HG03066 (cell line): ENCODE measurements at regions not wholly inside any gene's neighbourhood (a gene's known extent, or its start where the extent isn't known, plus 50 kb on each side); places are given as distances from the start of the nearest gene placed in this dataset.
"Not testable (repeated sequence)": the region's sequence is repeated elsewhere in the genome, so short reads cannot be mapped to it uniquely, and the experiment has no call there.

Source experiments
- ATAC-seq: cut with Tn5 transposase; IDR thresholded peaks from one replicate; pipeline ENCODE4 v1.9.1; 2021; ENCODE audit warnings: low read depth; ENCODE audit not compliant: unreplicated experiment

DNA sequence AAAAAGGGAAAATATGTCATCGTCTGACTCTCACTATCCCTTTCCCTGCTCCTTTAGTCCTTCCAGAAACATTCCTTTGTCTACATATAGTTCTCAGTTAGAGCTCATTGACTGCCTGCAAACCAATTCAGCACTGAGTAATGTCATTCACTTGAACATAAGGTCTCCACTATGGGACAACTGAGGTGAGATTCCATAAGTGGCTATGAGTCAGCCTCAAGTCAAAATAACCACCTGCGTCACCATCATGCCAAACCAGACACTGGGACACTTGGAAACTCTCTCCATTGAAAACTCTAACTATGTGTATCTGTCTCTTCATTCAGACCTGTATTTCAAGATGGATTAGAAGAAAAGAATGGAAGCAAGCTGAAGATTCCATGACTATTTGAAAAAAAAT is 878.0 kb upstream of the PIK3C3 start:
- no peak for ATAC-seq

GRCh38 chr18:41075212-41075611 is 879.8 kb upstream of the PIK3C3 start:
- no peak for ATAC-seq

DNA sequence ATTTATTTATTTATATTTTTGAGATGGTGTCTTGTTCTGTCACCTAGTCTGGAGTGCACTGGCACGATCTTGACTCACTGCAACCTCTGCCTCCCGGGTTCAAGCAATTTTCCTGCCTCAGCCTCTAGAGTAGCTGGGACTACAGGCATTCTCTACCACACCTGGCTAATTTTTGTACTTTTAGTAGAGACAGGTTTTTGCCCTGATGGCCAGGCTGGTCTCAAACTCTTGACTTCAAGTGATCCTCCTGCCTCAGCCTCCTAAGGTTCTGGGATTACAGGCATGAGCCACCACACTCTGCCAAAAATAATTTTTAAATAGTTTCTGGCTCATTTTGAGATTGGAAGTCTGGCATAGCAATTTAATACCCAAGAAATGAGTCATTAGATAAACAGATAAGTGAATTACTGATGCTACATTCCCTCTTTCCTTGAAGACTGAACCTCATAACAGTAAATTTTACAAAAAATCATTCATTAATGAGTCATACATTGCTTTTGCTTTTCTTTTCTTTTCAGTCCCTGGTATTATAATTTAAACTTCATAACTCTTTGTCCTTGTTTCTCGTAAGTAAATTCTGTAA is 881.6 kb upstream of the PIK3C3 start:
- ATAC-seq = no peak

- no peak for ATAC-seq
These were observed 882.1 kb upstream of the PIK3C3 start for GRCh38 chr18:41072946-41073345.

GRCh38 chr18:41071826-41072225 is 883.2 kb upstream of the PIK3C3 start:
- ATAC-seq = no peak

DNA sequence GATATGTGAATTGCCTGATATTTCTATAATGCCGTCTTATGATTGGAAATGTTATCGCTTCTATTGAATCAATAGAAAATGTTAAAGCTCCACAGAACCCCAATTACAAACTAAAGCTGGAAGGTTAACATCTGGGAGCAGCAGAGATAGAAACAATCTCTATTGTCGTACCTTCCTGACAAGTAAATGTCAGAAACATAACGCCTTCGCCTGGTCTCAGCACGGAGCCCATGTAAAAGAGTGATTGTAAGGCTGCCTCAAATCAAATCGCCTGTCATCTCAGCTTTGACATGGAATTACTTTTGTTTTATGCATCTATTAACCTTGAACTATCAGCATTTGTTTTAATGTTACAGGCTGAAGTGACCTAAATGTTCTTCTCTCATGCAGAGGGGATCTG is 885.9 kb upstream of the PIK3C3 start:
- ATAC-seq = no peak

DNA sequence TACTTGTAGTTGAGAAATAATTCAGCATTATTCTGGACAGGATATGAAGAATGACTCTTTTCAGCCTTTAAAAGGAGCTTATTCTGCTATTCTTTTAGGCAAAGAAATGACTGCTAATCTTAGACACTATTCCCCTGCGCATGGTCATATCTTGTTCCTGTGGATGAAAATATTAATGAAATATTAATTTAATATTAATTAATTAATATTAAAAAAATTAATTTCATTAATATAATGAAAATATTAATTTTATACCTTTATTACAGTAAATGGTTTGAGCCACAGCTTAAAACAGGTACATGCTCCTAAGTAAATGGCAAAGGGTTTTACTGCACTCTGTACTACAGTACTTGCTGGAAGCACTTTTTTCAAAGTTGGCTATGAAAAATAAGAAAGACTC is 890.1 kb upstream of the PIK3C3 start:
- no peak for ATAC-seq

DNA sequence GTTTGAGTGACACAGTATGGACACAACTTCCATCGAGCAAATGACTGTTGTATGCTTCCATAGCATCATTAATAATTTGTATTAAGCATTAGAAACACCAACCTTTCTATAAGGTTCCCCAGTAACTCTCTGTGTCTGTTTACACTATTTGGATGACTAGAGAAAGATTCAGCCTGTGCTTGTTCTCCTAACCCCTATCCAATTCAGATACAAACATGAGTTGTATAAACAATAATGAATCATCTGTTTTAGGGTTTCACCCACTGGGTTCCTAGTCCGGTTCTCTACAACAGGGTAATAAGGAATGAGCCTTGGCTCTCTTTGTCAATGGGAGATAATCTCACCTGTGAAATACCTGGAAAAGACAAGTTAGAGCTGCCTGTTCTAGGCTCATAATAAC is 894.1 kb upstream of the PIK3C3 start:
- no peak for ATAC-seq

DNA sequence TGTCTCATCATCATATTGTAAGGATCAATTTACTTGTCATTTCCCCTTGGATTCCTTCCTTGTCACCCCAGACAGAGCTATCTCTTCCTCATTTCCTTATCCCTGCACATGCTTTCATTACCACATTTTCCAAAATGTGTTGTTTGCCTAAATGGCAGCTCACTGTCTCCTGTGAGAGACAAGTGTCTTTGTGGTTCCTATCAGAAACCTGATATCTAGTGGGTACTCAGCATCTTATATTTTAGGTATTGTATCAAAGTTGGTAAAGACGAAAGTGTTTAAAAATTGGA is 896.0 kb upstream of the PIK3C3 start:
- no peak for ATAC-seq

DNA sequence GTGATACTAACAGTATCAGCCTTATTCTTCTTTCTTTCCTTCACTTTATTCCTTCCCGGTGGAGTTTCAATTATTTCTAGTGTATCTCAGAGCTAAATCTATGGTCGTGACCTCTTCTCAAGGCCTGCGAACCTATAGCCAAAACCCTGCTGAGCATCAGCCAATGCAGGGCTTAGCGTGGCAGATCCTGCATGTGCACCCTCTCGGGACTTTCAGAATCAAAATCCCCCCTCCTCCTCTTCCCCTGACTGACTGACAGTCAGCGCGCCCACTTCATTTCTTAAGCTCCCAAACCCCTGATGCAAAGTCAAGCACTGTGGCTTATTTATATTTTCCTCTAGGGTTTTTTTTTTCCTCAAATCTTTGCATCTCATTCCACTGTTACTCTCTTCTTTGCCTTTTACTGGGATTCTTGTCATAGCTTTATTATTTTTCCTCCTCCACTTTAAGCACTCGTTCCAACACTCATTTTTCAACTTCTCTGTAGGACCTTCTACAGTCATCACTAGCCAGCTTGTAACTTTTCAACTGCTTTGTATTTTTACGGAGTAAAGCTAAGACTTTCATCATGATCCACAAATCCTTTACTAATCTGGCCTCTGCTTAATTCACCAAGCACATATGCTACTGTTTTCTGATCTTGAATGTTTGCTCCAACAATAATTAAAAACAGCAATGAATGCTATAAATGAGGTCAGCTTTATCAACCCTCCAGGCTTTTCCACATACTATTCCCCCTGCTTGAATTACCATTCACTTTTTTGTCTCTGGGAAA is 896.5 kb upstream of the PIK3C3 start:
- no peak for ATAC-seq

GRCh38 chr18:41052625-41053024 is 902.4 kb upstream of the PIK3C3 start:
- ATAC-seq = no peak

DNA sequence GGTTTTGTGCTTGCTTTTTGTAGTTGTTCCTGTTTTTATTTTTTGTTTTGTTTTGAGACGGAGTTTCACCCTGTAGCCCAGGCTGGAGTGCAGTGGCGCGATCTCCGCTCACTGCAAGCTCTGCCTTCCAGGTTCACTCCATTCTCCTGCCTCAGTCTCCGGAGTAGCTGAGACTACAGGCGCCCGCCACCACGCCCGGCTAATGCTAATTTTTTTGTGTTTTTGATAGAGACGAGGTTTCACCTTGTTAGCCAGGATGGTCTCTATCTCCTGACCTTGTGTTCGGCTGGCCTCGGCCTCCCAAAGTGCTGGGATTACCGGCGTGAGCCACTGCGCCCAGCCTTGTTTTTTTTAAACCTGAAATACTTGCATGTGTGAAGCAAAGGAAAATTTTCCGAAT is 908.8 kb upstream of the PIK3C3 start:
- ATAC-seq = not testable (repeated sequence)

GRCh38 chr18:41043876-41044275 is 911.2 kb upstream of the PIK3C3 start:
- no peak for ATAC-seq

DNA sequence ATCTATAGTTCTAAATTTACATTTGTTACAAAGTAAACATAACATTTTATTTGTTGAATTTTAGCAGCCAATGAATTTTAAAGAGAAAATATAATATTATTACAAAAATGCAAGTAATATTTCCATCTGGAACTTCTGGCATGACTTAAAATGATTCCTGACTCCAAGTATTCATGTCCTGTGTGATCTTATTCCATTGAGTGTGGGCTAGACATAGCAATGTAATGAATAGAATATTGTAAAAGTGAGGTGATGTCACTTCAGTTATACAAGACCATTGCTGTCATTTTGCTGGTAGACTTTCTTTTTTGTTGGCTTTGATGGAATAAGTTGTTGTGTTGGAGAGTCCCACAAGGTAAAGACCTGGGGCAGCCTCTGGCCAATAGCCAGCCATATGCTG is 912.2 kb upstream of the PIK3C3 start:
- ATAC-seq = no peak

DNA sequence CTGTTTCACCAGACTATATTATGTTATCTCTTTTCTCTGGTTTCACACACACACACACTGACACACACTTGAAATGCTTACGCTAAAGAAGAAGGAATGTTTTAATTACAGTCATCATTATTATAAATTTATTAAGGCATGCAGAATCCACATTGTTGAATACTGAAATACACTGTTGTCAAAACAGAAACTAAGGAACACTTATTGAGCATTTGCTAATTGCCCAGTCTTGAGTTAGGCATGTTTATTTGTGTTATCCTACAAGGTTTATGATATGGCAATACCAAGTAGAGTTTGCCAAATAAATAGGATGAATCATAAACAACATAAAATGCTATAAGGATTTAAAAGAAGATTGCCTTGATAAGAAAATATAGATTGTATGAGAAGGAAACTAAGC is 917.0 kb upstream of the PIK3C3 start:
- no peak for ATAC-seq

GRCh38 chr18:41036346-41036745 is 918.7 kb upstream of the PIK3C3 start:
- ATAC-seq = no peak

DNA sequence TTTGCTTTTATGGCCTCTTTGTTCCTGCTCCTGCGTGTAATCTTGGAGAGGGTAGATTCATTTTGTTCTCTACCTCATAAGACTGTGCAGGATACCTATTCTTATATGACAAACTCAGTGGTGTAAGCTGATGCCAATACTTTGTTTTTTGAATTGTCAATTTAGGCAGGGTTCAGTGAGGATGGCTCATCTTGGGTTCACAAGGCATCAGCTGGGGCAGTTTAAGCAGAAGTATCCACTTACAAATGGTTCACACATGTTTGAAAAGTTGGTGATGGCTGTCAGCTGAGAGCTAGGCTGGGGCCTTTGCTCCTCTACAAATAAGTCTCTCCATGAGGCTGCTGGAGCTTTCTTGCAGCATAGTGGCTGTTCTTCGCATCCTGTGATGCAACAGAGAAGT is 920.6 kb upstream of the PIK3C3 start:
- ATAC-seq = no peak

GRCh38 chr18:41025666-41026065 is 929.4 kb upstream of the PIK3C3 start:
- no peak for ATAC-seq

DNA sequence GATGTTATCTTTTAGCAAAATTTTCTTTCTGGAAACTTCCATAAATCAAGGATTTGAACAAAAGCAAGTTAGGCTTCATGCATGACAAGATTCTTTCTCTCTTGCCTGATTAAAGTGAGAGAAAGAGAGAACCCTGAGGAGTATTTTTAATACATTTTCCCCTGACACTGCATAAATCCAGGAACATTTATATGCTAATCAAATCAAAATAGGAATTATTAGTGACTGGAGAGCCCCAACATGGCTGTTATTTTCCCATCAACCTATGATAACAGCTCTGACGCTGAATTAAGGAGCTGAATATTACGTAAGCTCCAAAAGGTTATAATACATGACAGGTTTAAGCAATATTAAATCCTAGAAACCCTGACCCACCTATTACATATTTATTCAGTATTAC is 930.2 kb upstream of the PIK3C3 start:
- no peak for ATAC-seq

GRCh38 chr18:41022484-41022883 is 932.5 kb upstream of the PIK3C3 start:
- no peak for ATAC-seq

GRCh38 chr18:41021089-41021488 is 933.9 kb upstream of the PIK3C3 start:
- no peak for ATAC-seq

DNA sequence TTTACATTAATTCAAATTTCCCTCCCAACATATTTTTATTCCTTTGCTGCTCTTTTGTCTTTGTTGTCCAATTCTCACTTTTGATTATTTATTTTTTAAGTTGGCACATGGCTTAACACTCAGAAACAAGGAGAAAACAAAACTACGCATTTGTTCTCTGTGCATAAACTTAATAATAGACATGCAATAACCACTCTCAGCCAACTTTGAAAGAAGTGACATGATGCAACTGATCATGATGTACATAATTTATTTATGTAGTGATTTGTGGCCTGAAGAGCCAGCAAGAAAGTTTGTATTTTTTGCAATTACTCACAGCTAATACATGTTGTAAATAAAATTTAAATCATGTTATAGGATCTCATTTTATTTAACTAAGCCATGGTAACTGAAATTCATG is 942.8 kb upstream of the PIK3C3 start:
- ATAC-seq = no peak

- no peak for ATAC-seq
These were observed 945.1 kb upstream of the PIK3C3 start for GRCh38 chr18:41009926-41010325.
